Prostate gland (tissue), 2 donors: ENCODE measurements at regions not wholly inside any gene's neighbourhood (a gene's known extent, or its start where the extent isn't known, plus 50 kb on each side); places are given as distances from the start of the nearest gene placed in this dataset.

Experiments
- CTCF ChIP-seq, 4 experiments: fragments of 200-600 bp in 2 of 4; fragments of 450-650 bp in 2 of 4; sonication (generic) in 2 of 4; IDR thresholded peaks; 1 replicate in 3 of 4; 2 replicates in 1 of 4; pipeline ENCODE4 v1.5.1; 2016 to 2019; ENCODE audit warnings: antibody characterized with exemption in 4 of 4, mild to moderate bottlenecking in 2 of 4, moderate library complexity in 2 of 4
- POLR2AphosphoS5 ChIP-seq: sonication (generic); formaldehyde crosslinking; IDR thresholded peaks from one replicate; pipeline ENCODE4 v1.6.1; 2017; ENCODE audit warnings: antibody characterized with exemption

GRCh38 chr14:94960285-94961001 lies 190.5 kb upstream of the GSC start:
- TF ChIP-seq POLR2AphosphoS5 (no peak), CTCF (IDR thresholded peaks at IDR 0.05) (no peak)
